ENCODE measurements at regions not wholly inside any gene's neighbourhood (a gene's known extent, or its start where the extent isn't known, plus 50 kb on each side); places are given as distances from the start of the nearest gene placed in this dataset.
"Not testable (repeated sequence)": the region's sequence is repeated elsewhere in the genome, so short reads cannot be mapped to it uniquely, and the experiment has no call there.

GRCh38 chr7:10439027-10439426 lies 534.6 kb upstream of the PHF14 start:
- no peak for DNase-seq
- intact Hi-C loops (cut with DNase I): no loop called here

- DNase-seq: no peak
- intact Hi-C loops (cut with DNase I): no loop called here
These were observed 517.7 kb upstream of the PHF14 start for GRCh38 chr7:10455936-10456335.

- DNase-seq: no peak
- intact Hi-C loops (cut with DNase I): no loop called here
These were observed 513.2 kb upstream of the PHF14 start for GRCh38 chr7:10460474-10460873.

- intact Hi-C loops (cut with DNase I): no loop called here
- no peak for DNase-seq
These were observed 510.0 kb upstream of the PHF14 start for GRCh38 chr7:10463701-10464100.

GRCh38 chr7:10465536-10465935 lies 508.1 kb upstream of the PHF14 start:
- intact Hi-C loops (cut with DNase I); DNase-seq: not testable (repeated sequence)

- DNase-seq: no peak
- intact Hi-C loops (cut with DNase I): no loop called here
These were observed 504.8 kb upstream of the PHF14 start for GRCh38 chr7:10468908-10469307.

DNA sequence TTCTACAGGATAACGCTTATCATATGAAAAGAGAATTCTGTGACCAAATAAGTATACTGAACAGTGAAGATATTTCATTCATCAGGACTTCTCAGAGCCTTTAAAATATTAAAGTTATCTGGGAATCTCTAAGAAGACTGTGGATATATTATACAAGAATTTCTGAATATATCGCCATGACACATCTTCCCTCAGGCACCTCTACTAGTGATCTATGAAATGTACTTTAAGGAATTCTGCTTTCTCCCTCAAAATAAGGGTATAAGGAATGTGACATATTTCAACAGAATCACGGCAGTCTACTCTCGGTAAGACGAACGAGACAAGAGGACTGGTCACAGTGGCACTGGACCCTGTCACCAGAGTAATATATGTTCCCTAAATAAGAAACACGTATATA lies 504.2 kb upstream of the PHF14 start:
- intact Hi-C loops (cut with DNase I): no loop called here
- DNase-seq: no peak

GRCh38 chr7:10471280-10472058 lies 502.2 kb upstream of the PHF14 start:
- intact Hi-C loops (cut with DNase I): no loop called here
- DNase-seq: no peak

DNA sequence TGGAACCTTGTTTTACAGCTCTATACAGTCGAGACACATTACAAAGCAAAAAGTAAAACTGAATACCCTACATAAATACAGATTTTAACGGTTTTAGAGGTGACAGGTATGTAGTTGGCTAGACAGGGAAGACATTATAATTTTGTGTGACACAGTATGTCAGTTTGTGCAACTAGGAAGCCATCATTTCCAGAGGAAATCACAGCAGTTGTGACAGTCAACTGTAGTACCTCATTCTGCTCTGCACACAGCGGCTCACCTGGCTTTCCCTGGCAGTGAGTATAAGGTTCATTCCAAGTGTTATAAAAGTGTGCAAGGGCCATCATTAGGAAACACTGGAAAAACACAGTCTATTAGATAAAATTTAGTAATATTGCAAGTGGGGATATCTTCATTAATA lies 501.6 kb upstream of the PHF14 start:
- intact Hi-C loops (cut with DNase I): no loop called here
- no peak for DNase-seq

DNA sequence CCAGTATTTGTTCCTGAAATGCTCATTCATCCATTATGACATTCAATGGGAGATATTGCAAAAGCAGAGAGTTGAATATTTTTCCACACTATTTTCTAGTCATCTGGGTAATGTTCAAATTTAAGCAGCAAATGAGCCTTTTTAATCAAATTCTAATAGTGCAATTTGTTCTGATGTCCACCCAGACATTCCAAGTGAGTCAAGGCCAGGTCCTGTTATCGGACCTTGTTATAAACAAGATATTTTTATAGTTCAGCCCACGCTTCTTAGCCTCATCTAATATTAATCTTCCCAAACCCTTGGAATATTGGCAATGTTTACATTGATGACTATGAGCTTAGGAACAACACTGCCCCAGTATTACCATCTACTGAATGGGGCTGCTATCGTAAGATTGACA lies 500.1 kb upstream of the PHF14 start:
- DNase-seq: no peak
- intact Hi-C loops (cut with DNase I): no loop called here

DNA sequence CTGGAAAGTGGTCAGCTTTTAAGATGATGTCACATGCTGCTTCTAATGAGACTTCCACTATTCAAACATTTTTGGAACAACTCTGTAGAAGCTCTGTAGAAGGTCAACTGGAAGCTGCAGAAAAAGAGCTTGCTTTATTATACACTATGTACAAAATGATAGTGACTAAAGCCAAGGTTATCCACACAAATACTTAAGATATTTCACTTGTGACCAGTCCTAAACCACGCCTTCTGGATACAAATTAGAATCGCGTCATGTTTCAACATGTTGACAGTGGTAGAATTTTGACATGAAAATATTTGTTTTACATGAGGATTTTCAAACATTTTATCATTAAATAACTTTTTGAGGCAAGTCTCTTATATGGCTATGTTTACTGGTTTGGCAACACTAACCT lies 499.6 kb upstream of the PHF14 start:
- DNase-seq: no peak
- intact Hi-C loops (cut with DNase I): no loop called here

- intact Hi-C loops (cut with DNase I): no loop called here
- DNase-seq: no peak
These were observed 497.6 kb upstream of the PHF14 start for GRCh38 chr7:10475940-10476641.

- intact Hi-C loops (cut with DNase I): no loop called here
- no peak for DNase-seq
These were observed 497.0 kb upstream of the PHF14 start for GRCh38 chr7:10476642-10477041.

GRCh38 chr7:10483671-10484070 lies 490.0 kb upstream of the PHF14 start:
- intact Hi-C loops (cut with DNase I): no loop called here
- no peak for DNase-seq

GRCh38 chr7:10484767-10485166 lies 488.9 kb upstream of the PHF14 start:
- intact Hi-C loops (cut with DNase I): no loop called here
- no peak for DNase-seq

DNA sequence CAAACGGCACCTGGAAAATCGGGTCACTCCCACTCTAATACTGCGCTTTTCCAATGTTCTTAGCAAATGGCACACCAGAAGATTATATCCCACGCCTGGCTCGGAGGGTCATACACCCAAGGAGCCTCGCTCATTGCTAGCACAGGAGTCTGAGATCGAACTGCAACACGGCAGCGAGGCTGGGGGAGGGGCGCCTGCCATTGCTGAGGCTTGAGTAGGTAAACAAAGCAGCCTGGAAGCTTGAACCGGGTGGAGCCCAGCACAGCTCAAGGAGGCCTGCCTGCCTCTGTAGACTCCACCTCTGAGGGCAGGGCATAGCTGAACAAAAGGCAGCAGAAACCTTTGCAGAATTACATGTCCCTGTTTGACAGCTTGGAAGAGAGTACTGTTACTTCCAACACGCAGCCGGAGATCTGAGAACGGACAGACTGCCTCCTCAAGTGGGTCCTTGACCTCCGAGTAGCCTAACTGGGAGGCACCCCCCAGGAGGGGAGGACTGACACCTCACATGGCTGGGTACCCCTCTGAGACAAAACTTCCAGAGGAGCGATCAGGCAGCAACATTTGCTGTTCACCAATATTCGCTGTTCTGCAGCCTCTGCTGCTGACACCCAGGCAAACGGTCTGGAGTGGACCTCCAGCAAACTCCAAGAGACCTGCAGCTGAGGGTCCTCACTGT lies 472.3 kb upstream of the PHF14 start:
- intact Hi-C loops (cut with DNase I); DNase-seq: not testable (repeated sequence)

DNA sequence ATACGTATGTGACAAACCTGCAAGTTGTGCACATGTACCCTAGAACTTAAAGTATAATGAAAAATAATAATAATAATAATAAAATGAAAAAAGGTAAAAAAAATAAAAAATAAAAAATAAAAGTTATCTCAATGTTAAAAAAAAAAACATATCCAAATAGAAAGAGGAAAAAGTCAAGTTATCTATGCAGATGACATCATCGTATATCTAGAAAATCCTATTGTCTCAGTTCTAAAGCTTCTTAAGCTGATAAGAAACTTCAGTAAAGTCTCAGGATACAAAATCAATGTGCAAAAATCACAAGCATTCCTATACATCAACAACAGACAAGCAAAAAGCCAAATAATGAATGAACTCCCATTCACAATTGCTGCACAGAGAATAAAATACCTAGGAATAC lies 466.6 kb upstream of the PHF14 start:
- DNase-seq: no peak
- intact Hi-C loops (cut with DNase I): no loop called here

DNA sequence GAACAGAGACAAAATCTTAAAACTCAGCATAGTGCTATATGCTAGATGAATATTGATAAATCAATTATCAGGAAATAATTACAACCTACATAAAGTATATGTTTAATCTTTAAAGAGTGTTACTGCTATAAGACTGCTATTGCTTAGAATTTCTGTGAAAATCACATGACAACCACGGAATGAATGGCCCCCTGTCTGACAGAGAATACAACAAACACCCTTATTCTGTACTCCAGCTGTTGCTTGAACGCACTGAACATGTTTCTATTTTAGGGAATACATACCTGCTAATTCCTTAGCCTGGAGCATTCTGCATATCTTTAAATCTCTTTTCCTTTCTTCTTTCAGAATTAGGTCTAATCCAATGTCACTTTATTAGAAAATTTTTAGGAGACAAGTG lies 452.4 kb upstream of the PHF14 start:
- peak in 1 of 42 donors; percentile 14 for DNase-seq
- intact Hi-C loops (cut with DNase I): no loop called here

DNA sequence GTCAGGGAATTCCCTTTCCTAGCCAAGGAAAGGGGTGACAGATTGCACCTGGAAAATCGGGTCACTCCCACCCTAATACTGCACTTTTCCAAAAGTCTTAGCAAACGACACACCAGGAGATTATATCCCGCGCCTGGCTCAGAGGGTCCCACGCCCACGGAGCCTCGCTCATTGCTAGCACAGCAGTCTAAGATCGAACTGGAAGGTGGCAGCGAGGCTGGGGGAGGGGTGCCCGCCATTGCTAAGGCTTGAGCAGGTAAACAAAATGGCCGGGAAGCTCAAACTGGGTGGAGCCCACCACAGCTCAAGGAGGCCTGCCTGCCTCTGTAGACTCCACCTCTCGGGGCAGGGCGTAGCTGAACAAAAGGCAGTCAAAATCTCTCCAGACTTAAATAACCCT lies 440.2 kb upstream of the PHF14 start:
- DNase-seq; intact Hi-C loops (cut with DNase I): not testable (repeated sequence)

GRCh38 chr7:10536561-10536960 lies 437.1 kb upstream of the PHF14 start:
- intact Hi-C loops (cut with DNase I): no loop called here
- no peak for DNase-seq

Data from head of caudate nucleus (tissue), 42 donors.